Fibroblast of lung (primary cell): ENCODE measurements at regions not wholly inside any gene's neighbourhood (a gene's known extent, or its start where the extent isn't known, plus 50 kb on each side); places are given as distances from the start of the nearest gene placed in this dataset.

ENCODE experiments used
- CTCF ChIP-seq, 2 donors: IDR thresholded peaks in 1 of 2; conservative IDR thresholded peaks in 1 of 2; 1 replicate in 1 of 2; 2 replicates in 1 of 2; pipeline ENCODE4 v1.5.1; 2011 to 2012; ENCODE audit warnings: low read length in 2 of 2, control low read depth in 1 of 2, inconsistent platforms in 1 of 2, low read depth in 1 of 2, mild to moderate bottlenecking in 1 of 2
- EZH2 ChIP-seq: IDR thresholded peaks from 2 replicates; pipeline ENCODE4 v1.5.1; 2012; ENCODE audit warnings: low read length, control low read depth, mild to moderate bottlenecking; ENCODE audit errors: missing control alignments

DNA sequence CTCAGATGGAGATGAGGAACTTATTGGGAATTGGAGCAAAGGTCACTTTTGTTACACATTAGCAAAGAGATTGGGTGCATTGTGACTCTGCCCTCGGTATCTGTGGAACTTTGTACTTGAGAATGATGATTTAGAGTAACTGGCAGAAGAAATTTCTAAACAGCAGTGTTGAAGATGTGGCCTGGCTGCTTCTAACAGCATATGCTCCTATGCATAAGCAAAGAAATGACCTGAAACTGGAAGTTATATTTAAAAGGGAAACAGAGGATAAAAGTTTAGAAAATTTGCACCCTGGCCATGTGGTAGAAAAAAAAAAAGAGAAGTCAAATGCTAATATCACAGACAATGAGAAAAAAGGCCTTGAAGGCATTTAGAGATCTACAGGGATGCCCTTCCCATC, 256.8 kb upstream of the ZC3H15 start:
- TF ChIP-seq CTCF (conservative IDR thresholded peaks at IDR 0.05 in 1 of 2, IDR thresholded peaks at IDR 0.05 in 1 of 2; ENCODE audit: low read depth in 1 of 2, low read length in 2 of 2) (no peak), EZH2 (no peak)
